Neural cell (in vitro differentiated cells): ENCODE measurements at regions not wholly inside any gene's neighbourhood (a gene's known extent, or its start where the extent isn't known, plus 50 kb on each side); places are given as distances from the start of the nearest gene placed in this dataset.

Experiments used
- H2AFZ ChIP-seq: fragments of 200-600, 300-800 bp; sonication (generic), shearing (Covaris generic); 2 replicates; pipeline ENCODE4 v1.6.0; 2014; ENCODE audit warnings: low read depth, mild to moderate bottlenecking, antibody characterized with exemption, low read length, moderate library complexity
- H3F3A ChIP-seq: fragments of 200-600 bp; shearing (Covaris generic); 2 replicates; pipeline ENCODE4 v1.6.1; 2016; ENCODE audit warnings: mild to moderate bottlenecking, moderate library complexity, mixed read lengths, antibody characterized with exemption, low read length; ENCODE audit not compliant: insufficient read depth, poor library complexity, severe bottlenecking
- H3K27ac ChIP-seq: fragments of 200-600, 300-800 bp; sonication (generic), shearing (Covaris generic); 2 replicates; pipeline ENCODE4 v1.5.1; 2014; ENCODE audit warnings: mild to moderate bottlenecking, low read length, moderate library complexity
- H3K27me3 ChIP-seq: fragments of 300-800, 200-600 bp; sonication (generic), shearing (Covaris generic); 2 replicates; pipeline ENCODE4 v1.6.0; 2014; ENCODE audit warnings: mild to moderate bottlenecking, low read depth, low read length, moderate library complexity; ENCODE audit not compliant: insufficient read depth
- H3K36me3 ChIP-seq: fragments of 300-800, 200-600 bp; sonication (generic), shearing (Covaris generic); 2 replicates; pipeline ENCODE4 v1.5.1; 2014; ENCODE audit warnings: mild to moderate bottlenecking, antibody characterized with exemption, low read length, moderate library complexity; ENCODE audit not compliant: insufficient read depth
- H3K4me2 ChIP-seq: fragments of 300-800, 200-600 bp; sonication (generic), shearing (Covaris generic); 2 replicates; pipeline ENCODE4 v1.6.0; 2014; ENCODE audit warnings: mild to moderate bottlenecking, low read length
- H3K4me3 ChIP-seq: fragments of 300-800, 200-600 bp; sonication (generic), shearing (Covaris generic); 2 replicates; pipeline ENCODE4 v1.5.1; 2014; ENCODE audit warnings: mild to moderate bottlenecking, low read length, moderate library complexity
- H3K79me2 ChIP-seq: fragments of 200-600 bp; shearing (Covaris generic); replicated peaks from 2 replicates; pipeline ENCODE4 v1.6.0; 2014; ENCODE audit warnings: mild to moderate bottlenecking, low read length, moderate library complexity; ENCODE audit not compliant: insufficient read depth
- H3K9ac ChIP-seq: fragments of 300-800, 200-600 bp; sonication (generic), shearing (Covaris generic); 2 replicates; pipeline ENCODE4 v1.6.1; 2016; ENCODE audit warnings: mild to moderate bottlenecking, low read length, mixed read lengths
- H3K9me2 ChIP-seq: fragments of 200-600 bp; shearing (Covaris generic); 2 replicates; pipeline ENCODE4 v1.6.1; 2016; ENCODE audit warnings: mild to moderate bottlenecking, low read length, mixed read lengths; ENCODE audit not compliant: insufficient read depth
- H3K9me3 ChIP-seq: fragments of 200-600, 300-800 bp; sonication (generic), shearing (Covaris generic); 2 replicates; pipeline ENCODE4 v1.6.1; 2016; ENCODE audit warnings: mild to moderate bottlenecking, mixed run types, low read length, moderate library complexity, mixed read lengths
- H4K20me1 ChIP-seq: fragments of 200-600 bp; shearing (Covaris generic); 2 replicates; pipeline ENCODE4 v1.6.1; 2016; ENCODE audit warnings: mild to moderate bottlenecking, mixed run types; ENCODE audit not compliant: insufficient read depth
- CTCF ChIP-seq: fragments of 450-650 bp; IDR thresholded peaks from 2 replicates; pipeline ENCODE4 v1.5.1; 2014; ENCODE audit warnings: antibody characterized with exemption, mild to moderate bottlenecking, moderate library complexity; ENCODE audit not compliant: poor library complexity, severe bottlenecking
- EP300 ChIP-seq: fragments of 450-650 bp; conservative IDR thresholded peaks from 2 replicates; pipeline ENCODE4 v1.6.1; 2014; ENCODE audit warnings: antibody characterized with exemption, mild to moderate bottlenecking, moderate library complexity; ENCODE audit not compliant: poor library complexity, severe bottlenecking
- EZH2 ChIP-seq: fragments of 200-600, 300-800 bp; shearing (Covaris generic), sonication (generic); IDR thresholded peaks from 2 replicates; pipeline ENCODE4 v1.6.1; 2014; ENCODE audit warnings: antibody characterized with exemption, low read length, borderline replicate concordance, mild to moderate bottlenecking; ENCODE audit not compliant: insufficient read depth, poor library complexity, severe bottlenecking
- MXI1 ChIP-seq: fragments of 450-650 bp; conservative IDR thresholded peaks from 2 replicates; pipeline ENCODE4 v1.6.1; 2014; ENCODE audit warnings: antibody characterized with exemption, mild to moderate bottlenecking; ENCODE audit not compliant: poor library complexity, severe bottlenecking
- POLR2AphosphoS5 ChIP-seq: IDR thresholded peaks from 2 replicates; pipeline ENCODE4 v1.6.1; 2012
- RAD21 ChIP-seq: fragments of 450-650 bp; conservative IDR thresholded peaks from 2 replicates; pipeline ENCODE4 v1.6.1; 2014; ENCODE audit warnings: antibody characterized with exemption, mild to moderate bottlenecking, moderate library complexity
- REST ChIP-seq: IDR thresholded peaks from 2 replicates; pipeline ENCODE4 v1.6.1; 2012; ENCODE audit warnings: borderline replicate concordance
- SMC3 ChIP-seq: fragments of 450-650 bp; conservative IDR thresholded peaks from 2 replicates; pipeline ENCODE4 v1.6.1; 2014; ENCODE audit warnings: antibody characterized with exemption, mild to moderate bottlenecking, moderate library complexity; ENCODE audit not compliant: poor library complexity
- TAF1 ChIP-seq: IDR thresholded peaks from 2 replicates; pipeline ENCODE4 v1.6.1; 2012; ENCODE audit warnings: low read depth

GRCh38 chr18:67926929-67927864, 410.7 kb upstream of the DSEL start:
- H3F3A ChIP-seq = no peaks in the 10 kb centered on the region
- H3K9ac ChIP-seq = no peak overlapping the region
- H3K4me2 ChIP-seq = no peak overlapping the region
- H3K27me3 ChIP-seq = no peaks in the 10 kb centered on the region
- no peaks in the 10 kb centered on the region for H3K9me2 ChIP-seq
- H3K9me3 ChIP-seq = no peaks in the 10 kb centered on the region
- no peaks in the 10 kb centered on the region for H4K20me1 ChIP-seq
- H3K27ac ChIP-seq = no peak overlapping the region
- H2AFZ ChIP-seq = no peak overlapping the region
- H3K36me3 ChIP-seq = no peaks in the 10 kb centered on the region
- TF ChIP-seq RAD21 = no peak
- no peak for TF ChIP-seq CTCF
- TF ChIP-seq SMC3 = no peak
- no peak for TF ChIP-seq POLR2AphosphoS5
- no peak overlapping the region for H3K4me3 ChIP-seq
- no peaks in the 10 kb centered on the region for H3K79me2 ChIP-seq

GRCh38 chr18:67924656-67925055, 408.1 kb upstream of the DSEL start:
- no peak overlapping the region for H3K9ac ChIP-seq
- H3F3A ChIP-seq = no peaks in the 10 kb centered on the region
- H2AFZ ChIP-seq = no peak overlapping the region
- no peaks in the 10 kb centered on the region for H3K27me3 ChIP-seq
- H3K4me2 ChIP-seq = no peak overlapping the region
- H3K9me2 ChIP-seq = no peaks in the 10 kb centered on the region
- TF ChIP-seq POLR2AphosphoS5 = no peak
- no peak overlapping the region for H3K4me3 ChIP-seq
- no peaks in the 10 kb centered on the region for H4K20me1 ChIP-seq
- H3K27ac ChIP-seq = no peak overlapping the region
- no peaks in the 10 kb centered on the region for H3K36me3 ChIP-seq
- H3K79me2 ChIP-seq = no peaks in the 10 kb centered on the region
- peaks cover 4% of the 10 kb centered on the region for H3K9me3 ChIP-seq

- Histone ChIP-seq H3K9me3 (peaks cover 4% of the 10 kb centered on the region), H3K9me2 (no peaks in the 10 kb centered on the region), H3F3A (no peaks in the 10 kb centered on the region), H3K9ac (no peak overlapping the region), H3K4me3 (no peak overlapping the region), H3K27ac (no peak overlapping the region), H2AFZ (no peak overlapping the region), H3K27me3 (no peaks in the 10 kb centered on the region), H4K20me1 (no peaks in the 10 kb centered on the region), H3K36me3 (no peaks in the 10 kb centered on the region), H3K4me2 (no peak overlapping the region), H3K79me2 (no peaks in the 10 kb centered on the region)
- TF ChIP-seq MXI1 = no peak
- TF ChIP-seq RAD21 = no peak
- TF ChIP-seq EP300 = no peak
- no peak for TF ChIP-seq SMC3
- no peak for TF ChIP-seq CTCF
- TF ChIP-seq REST = no peak
- TF ChIP-seq POLR2AphosphoS5 = no peak
- TF ChIP-seq TAF1 = no peak
- TF ChIP-seq EZH2 = no peak
These were observed 402.8 kb upstream of the DSEL start for GRCh38 chr18:67919316-67919715.
